HEK293 (cell line): ENCODE measurements at regions not wholly inside any gene's neighbourhood (a gene's known extent, or its start where the extent isn't known, plus 50 kb on each side); places are given as distances from the start of the nearest gene placed in this dataset.

Source experiments
- CTCF ChIA-PET: fragments of 350-600 bp; formaldehyde crosslinking; extraction: SDS; loops from one replicate; lab custom pipeline; 2021; ENCODE audit warnings: antibody characterized with exemption; lab: Yijun Ruan, JAX
- POLR2A ChIA-PET: fragments of 300-600 bp; formaldehyde crosslinking; extraction: SDS; loops from one replicate; lab custom pipeline; 2020; ENCODE audit warnings: antibody characterized with exemption, inconsistent platforms; lab: Yijun Ruan, JAX
- H3K27ac ChIP-seq: fragments of 200-500 bp; sonication (Bioruptor generic); 2 replicates; pipeline ENCODE4 v1.5.1; 2014; ENCODE audit warnings: low read depth, low read length, control low read depth, inconsistent platforms; ENCODE audit errors: extremely low read depth
- H3K36me3 ChIP-seq, 2 experiments: fragments of 200-500 bp in 1 of 2; sonication (Bioruptor generic) in 1 of 2; 1 replicate in 1 of 2; 2 replicates in 1 of 2; pipeline ENCODE4 v1.5.1; 2014 to 2017; ENCODE audit warnings: inconsistent platforms in 2 of 2, low read length in 2 of 2; ENCODE audit not compliant: control insufficient read depth in 2 of 2, insufficient read depth in 1 of 2
- H3K4me1 ChIP-seq: fragments of 200-500 bp; sonication (Bioruptor generic); 2 replicates; pipeline ENCODE4 v1.5.1; 2014; ENCODE audit warnings: mild to moderate bottlenecking, low read length, inconsistent platforms; ENCODE audit not compliant: control insufficient read depth, insufficient read depth
- H3K4me3 ChIP-seq: 2 replicates; pipeline ENCODE4 v1.5.1; 2011; ENCODE audit warnings: low read depth, mild to moderate bottlenecking, control low read depth, low read length, moderate library complexity
- H3K9me3 ChIP-seq: fragments of 200-500 bp; sonication (Bioruptor generic); 2 replicates; pipeline ENCODE4 v1.5.1; 2014; ENCODE audit warnings: low read depth, low read length, inconsistent platforms; ENCODE audit not compliant: control insufficient read depth, insufficient read depth
- FEZF1 ChIP-seq: fragments of 450-650 bp; formaldehyde crosslinking; IDR thresholded peaks from 2 replicates; pipeline ENCODE4 v1.5.1; 2016; ENCODE audit warnings: missing biosample characterization, missing genetic modification characterization
- KLF1 ChIP-seq: fragments of 450-650 bp; formaldehyde crosslinking; IDR thresholded peaks from 2 replicates; pipeline ENCODE4 v1.5.1; 2016; ENCODE audit warnings: missing biosample characterization, missing genetic modification characterization
- REST ChIP-seq: fragments of 450-650 bp; formaldehyde crosslinking; IDR thresholded peaks from 2 replicates; pipeline ENCODE4 v1.5.1; 2016; ENCODE audit warnings: missing biosample characterization, missing genetic modification characterization
- ZBTB20 ChIP-seq: fragments of 450-650 bp; formaldehyde crosslinking; IDR thresholded peaks from 2 replicates; pipeline ENCODE4 v1.5.1; 2016; ENCODE audit warnings: missing biosample characterization, missing genetic modification characterization
- ZBTB21 ChIP-seq: fragments of 450-650 bp; formaldehyde crosslinking; IDR thresholded peaks from 2 replicates; pipeline ENCODE4 v1.5.1; 2017; ENCODE audit warnings: missing biosample characterization, missing genetic modification characterization
- ZNF138 ChIP-seq: fragments of 450-650 bp; formaldehyde crosslinking; IDR thresholded peaks from 2 replicates; pipeline ENCODE4 v1.5.1; 2016; ENCODE audit warnings: missing biosample characterization, missing genetic modification characterization, borderline replicate concordance
- ZNF214 ChIP-seq: fragments of 450-650 bp; formaldehyde crosslinking; IDR thresholded peaks from 2 replicates; pipeline ENCODE4 v1.5.1; 2017; ENCODE audit warnings: missing biosample characterization, mild to moderate bottlenecking, missing genetic modification characterization, borderline replicate concordance
- ZNF280C ChIP-seq: fragments of 450-650 bp; formaldehyde crosslinking; IDR thresholded peaks from 2 replicates; pipeline ENCODE4 v1.5.1; 2016; ENCODE audit warnings: missing biosample characterization, missing genetic modification characterization
- ZNF404 ChIP-seq: fragments of 450-650 bp; formaldehyde crosslinking; IDR thresholded peaks from 2 replicates; pipeline ENCODE4 v1.5.1; 2017; ENCODE audit warnings: missing biosample characterization, missing genetic modification characterization
- ZNF416 ChIP-seq: fragments of 450-650 bp; formaldehyde crosslinking; IDR thresholded peaks from 2 replicates; pipeline ENCODE4 v1.5.1; 2016; ENCODE audit warnings: missing biosample characterization, missing genetic modification characterization
- ZNF426 ChIP-seq: fragments of 450-650 bp; formaldehyde crosslinking; IDR thresholded peaks from 2 replicates; pipeline ENCODE4 v1.5.1; 2017; ENCODE audit warnings: missing biosample characterization, missing genetic modification characterization, mild to moderate bottlenecking, inconsistent platforms, moderate library complexity
- ZNF548 ChIP-seq: fragments of 450-650 bp; formaldehyde crosslinking; IDR thresholded peaks from 2 replicates; pipeline ENCODE4 v1.5.1; 2016; ENCODE audit warnings: missing biosample characterization, missing genetic modification characterization
- ZNF558 ChIP-seq: fragments of 450-650 bp; formaldehyde crosslinking; IDR thresholded peaks from 2 replicates; pipeline ENCODE4 v1.5.1; 2016; ENCODE audit warnings: missing biosample characterization, missing genetic modification characterization
- ZNF621 ChIP-seq: fragments of 450-650 bp; formaldehyde crosslinking; IDR thresholded peaks from 2 replicates; pipeline ENCODE4 v1.5.1; 2017; ENCODE audit warnings: missing biosample characterization, missing genetic modification characterization
- ZNF624 ChIP-seq: fragments of 450-650 bp; formaldehyde crosslinking; IDR thresholded peaks from 2 replicates; pipeline ENCODE4 v1.5.1; 2017; ENCODE audit warnings: missing biosample characterization, missing genetic modification characterization
- ZNF658 ChIP-seq: fragments of 450-650 bp; formaldehyde crosslinking; IDR thresholded peaks from 2 replicates; pipeline ENCODE4; 2016; ENCODE audit warnings: missing biosample characterization, missing genetic modification characterization
- TF ChIP-seq, protein P1 (sequence below): fragments of 450-650 bp; formaldehyde crosslinking; IDR thresholded peaks from 2 replicates; pipeline ENCODE4 v1.5.1; 2016; ENCODE audit warnings: missing biosample characterization, missing genetic modification characterization, borderline replicate concordance
- TF ChIP-seq, protein P2 (sequence below): fragments of 450-650 bp; formaldehyde crosslinking; IDR thresholded peaks from 2 replicates; pipeline ENCODE4 v1.5.1; 2017; ENCODE audit warnings: missing biosample characterization, missing genetic modification characterization
- TF ChIP-seq, protein P3 (sequence below): fragments of 450-650 bp; formaldehyde crosslinking; IDR thresholded peaks from 2 replicates; pipeline ENCODE4 v1.5.1; 2016; ENCODE audit warnings: missing biosample characterization, missing genetic modification characterization

GRCh38 chr2:228273159-228273558, 91.7 kb upstream of the SPHKAP start (continued):
- TF ChIP-seq REST (tag by site-specific recombination) = no peak
- TF ChIP-seq ZNF548 (tag by site-specific recombination) = no peak
- TF ChIP-seq, protein P1, sequence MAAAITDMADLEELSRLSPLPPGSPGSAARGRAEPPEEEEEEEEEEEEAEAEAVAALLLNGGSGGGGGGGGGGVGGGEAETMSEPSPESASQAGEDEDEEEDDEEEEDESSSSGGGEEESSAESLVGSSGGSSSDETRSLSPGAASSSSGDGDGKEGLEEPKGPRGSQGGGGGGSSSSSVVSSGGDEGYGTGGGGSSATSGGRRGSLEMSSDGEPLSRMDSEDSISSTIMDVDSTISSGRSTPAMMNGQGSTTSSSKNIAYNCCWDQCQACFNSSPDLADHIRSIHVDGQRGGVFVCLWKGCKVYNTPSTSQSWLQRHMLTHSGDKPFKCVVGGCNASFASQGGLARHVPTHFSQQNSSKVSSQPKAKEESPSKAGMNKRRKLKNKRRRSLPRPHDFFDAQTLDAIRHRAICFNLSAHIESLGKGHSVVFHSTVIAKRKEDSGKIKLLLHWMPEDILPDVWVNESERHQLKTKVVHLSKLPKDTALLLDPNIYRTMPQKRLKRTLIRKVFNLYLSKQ (tag by site-specific recombination) = no peak
- no peak for TF ChIP-seq ZNF404 (tag by site-specific recombination)
- TF ChIP-seq ZNF214 = no peak

GRCh38 chr2:228269351-228269750, 87.9 kb upstream of the SPHKAP start:
- CTCF ChIA-PET = no interaction called here
- H3K36me3 ChIP-seq = no peaks in the 10 kb centered on the region
- H3K27ac ChIP-seq = no peak overlapping the region
- no peaks in the 10 kb centered on the region for H3K4me1 ChIP-seq
- no peaks in the 10 kb centered on the region for H3K9me3 ChIP-seq
- H3K4me3 ChIP-seq = no peak overlapping the region
- TF ChIP-seq ZBTB21 (tag by site-specific recombination) (no peak), FEZF1 (tag by site-specific recombination) (no peak), ZNF416 (tag by site-specific recombination) (no peak), ZNF621 (tag by site-specific recombination) (no peak), ZNF658 (no peak), ZNF426 (tag by site-specific recombination) (no peak), ZNF624 (tag by site-specific recombination) (no peak), ZNF138 (no peak), ZNF558 (no peak)
- TF ChIP-seq, protein P2, sequence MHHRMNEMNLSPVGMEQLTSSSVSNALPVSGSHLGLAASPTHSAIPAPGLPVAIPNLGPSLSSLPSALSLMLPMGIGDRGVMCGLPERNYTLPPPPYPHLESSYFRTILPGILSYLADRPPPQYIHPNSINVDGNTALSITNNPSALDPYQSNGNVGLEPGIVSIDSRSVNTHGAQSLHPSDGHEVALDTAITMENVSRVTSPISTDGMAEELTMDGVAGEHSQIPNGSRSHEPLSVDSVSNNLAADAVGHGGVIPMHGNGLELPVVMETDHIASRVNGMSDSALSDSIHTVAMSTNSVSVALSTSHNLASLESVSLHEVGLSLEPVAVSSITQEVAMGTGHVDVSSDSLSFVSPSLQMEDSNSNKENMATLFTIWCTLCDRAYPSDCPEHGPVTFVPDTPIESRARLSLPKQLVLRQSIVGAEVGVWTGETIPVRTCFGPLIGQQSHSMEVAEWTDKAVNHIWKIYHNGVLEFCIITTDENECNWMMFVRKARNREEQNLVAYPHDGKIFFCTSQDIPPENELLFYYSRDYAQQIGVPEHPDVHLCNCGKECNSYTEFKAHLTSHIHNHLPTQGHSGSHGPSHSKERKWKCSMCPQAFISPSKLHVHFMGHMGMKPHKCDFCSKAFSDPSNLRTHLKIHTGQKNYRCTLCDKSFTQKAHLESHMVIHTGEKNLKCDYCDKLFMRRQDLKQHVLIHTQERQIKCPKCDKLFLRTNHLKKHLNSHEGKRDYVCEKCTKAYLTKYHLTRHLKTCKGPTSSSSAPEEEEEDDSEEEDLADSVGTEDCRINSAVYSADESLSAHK (tag by site-specific recombination) = no peak
- TF ChIP-seq, protein P3, sequence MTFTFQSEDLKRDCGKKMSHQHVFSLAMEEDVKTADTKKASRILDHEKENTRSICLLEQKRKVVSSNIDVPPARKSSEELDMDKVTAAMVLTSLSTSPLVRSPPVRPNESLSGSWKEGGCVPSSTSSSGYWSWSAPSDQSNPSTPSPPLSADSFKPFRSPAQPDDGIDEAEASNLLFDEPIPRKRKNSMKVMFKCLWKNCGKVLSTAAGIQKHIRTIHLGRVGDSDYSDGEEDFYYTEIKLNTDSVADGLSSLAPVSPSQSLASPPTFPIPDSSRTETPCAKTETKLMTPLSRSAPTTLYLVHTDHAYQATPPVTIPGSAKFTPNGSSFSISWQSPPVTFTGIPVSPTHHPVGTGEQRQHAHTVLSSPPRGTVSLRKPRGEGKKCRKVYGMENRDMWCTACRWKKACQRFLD (tag by site-specific recombination) = no peak
- POLR2A ChIA-PET = no interaction called here

DNA sequence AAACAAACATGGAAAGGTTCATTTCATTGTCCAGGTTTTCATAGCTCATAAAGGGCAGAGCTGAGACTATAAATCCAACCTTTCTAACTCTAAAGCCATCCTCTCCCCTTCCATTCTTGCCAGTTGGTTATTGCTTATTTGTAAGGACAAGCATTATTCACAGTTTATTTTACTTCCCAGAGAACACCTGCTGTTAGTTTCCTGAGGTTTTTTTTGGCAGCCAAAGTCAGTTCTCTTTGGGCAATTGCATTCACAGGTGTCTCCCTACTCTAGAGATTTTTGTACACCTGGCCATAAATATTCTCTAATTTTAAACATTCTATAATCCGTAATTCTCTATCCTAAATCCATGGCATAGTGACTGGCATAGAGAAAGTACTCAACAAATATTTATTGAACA, 87.3 kb upstream of the SPHKAP start:
- TF ChIP-seq KLF1 (no peak), ZNF280C (tag by site-specific recombination) (no peak), ZBTB20 (no peak)
- no peaks in the 10 kb centered on the region for H3K9me3 ChIP-seq
- no peak overlapping the region for H3K27ac ChIP-seq
- CTCF ChIA-PET = interaction anchor here (0.6 kb wide), 1 partner anchor 156 kb away, joined by 3 read pairs; no protein-coding TSS in a partner anchor
- POLR2A ChIA-PET = no interaction called here
- no peaks in the 10 kb centered on the region for H3K36me3 ChIP-seq
- H3K4me1 ChIP-seq = no peaks in the 10 kb centered on the region
- H3K4me3 ChIP-seq = no peak overlapping the region
